ENCODE measurements at regions not wholly inside any gene's neighbourhood (a gene's known extent, or its start where the extent isn't known, plus 50 kb on each side); places are given as distances from the start of the nearest gene placed in this dataset.

DNA sequence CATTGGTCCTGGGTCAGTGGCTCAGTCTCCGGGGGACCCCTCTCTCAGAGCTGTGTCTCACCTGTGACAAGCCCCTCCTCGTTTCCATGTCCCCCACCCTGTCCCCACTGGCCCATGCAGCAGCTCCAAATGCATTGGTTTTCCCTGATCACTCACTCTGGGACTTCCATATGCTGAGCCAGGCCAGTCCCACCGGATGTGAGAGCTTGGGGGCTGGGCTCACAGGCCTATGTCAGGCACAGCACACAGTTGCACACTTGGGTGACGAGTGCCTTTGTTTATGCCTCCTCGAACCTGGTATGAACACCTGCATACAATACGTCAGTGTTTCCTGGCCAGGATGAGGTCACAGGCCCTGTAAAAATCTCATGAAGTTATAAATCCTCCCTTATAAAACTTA, 232.5 kb downstream of the TFCP2L1 start:
- TF ChIP-seq CTCF (IDR thresholded peaks at IDR 0.05; ENCODE audit: poor library complexity), result no peak
- Histone ChIP-seq H3K4me1 (ENCODE audit: insufficient read depth) (peaks cover 6% of the 10 kb centered on the region), H3K27me3 (peaks cover 4% of the 10 kb centered on the region), H3K27ac (peak overlapping the region; percentile 9), H2AFZ (no peak overlapping the region), H4K20me1 (ENCODE audit: insufficient read depth, poor library complexity, severe bottlenecking) (no peaks in the 10 kb centered on the region), H3K79me2 (no peaks in the 10 kb centered on the region), H3K9me3 (ENCODE audit: low read depth) (no peaks in the 10 kb centered on the region), H3K4me3 (no peak overlapping the region), H3K4me2 (no peak overlapping the region), H3K9me2 (replicated peaks; ENCODE audit: insufficient read depth) (no peaks in the 10 kb centered on the region), H3K36me3 (replicated peaks; ENCODE audit: insufficient read depth, low read depth) (no peaks in the 10 kb centered on the region)
- 78% methylated on average over 6 of the region's 6 CpGs for whole genome bisulfite sequencing (ENCODE audit: low lambda C conversion rate, missing lambda C conversion rate)
- no peak for DNase-seq (ENCODE audit: low spot score)

DNA sequence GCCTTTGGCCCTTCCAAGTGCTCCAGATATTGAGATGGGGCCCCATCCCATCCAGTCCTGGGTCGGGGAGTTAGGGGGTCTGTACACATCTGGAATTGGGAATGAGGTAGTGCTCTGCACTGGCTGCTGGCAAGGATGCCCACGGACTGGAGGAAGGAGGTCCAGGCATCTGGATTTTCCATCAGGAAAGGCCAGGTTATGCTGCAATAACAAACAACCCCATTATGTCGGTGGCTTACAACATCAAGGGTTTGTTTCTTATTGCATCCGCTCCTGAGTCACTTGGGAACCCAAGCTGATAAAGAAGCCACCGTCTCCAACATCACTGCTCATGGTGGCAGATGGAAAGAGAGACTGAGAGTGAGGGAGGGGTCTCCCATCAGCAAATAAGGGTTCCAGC, 229.9 kb downstream of the TFCP2L1 start:
- H3K9me2 ChIP-seq (replicated peaks; ENCODE audit: insufficient read depth), result no peaks in the 10 kb centered on the region
- no peaks in the 10 kb centered on the region for H4K20me1 ChIP-seq (ENCODE audit: insufficient read depth, poor library complexity, severe bottlenecking)
- H3K79me2 ChIP-seq, result no peaks in the 10 kb centered on the region
- no peaks in the 10 kb centered on the region for H3K36me3 ChIP-seq (replicated peaks; ENCODE audit: insufficient read depth, low read depth)
- TF ChIP-seq EZH2phosphoT487 (IDR thresholded peaks at IDR 0.05; ENCODE audit: low read depth, severe bottlenecking, unreplicated experiment), result no peak
- no peak for TF ChIP-seq CTCF (IDR thresholded peaks at IDR 0.05; ENCODE audit: poor library complexity)
- no peak for TF ChIP-seq EZH2 (IDR thresholded peaks at IDR 0.05; ENCODE audit: borderline replicate concordance)
- H3K4me3 ChIP-seq, result no peak overlapping the region
- no peak overlapping the region for H3K27ac ChIP-seq
- DNase-seq (ENCODE audit: low spot score), result no peak
- 92% methylated on average over 5 of the region's 5 CpGs for WGBS (ENCODE audit: low lambda C conversion rate, missing lambda C conversion rate)
- H3K4me1 ChIP-seq (ENCODE audit: insufficient read depth), result peaks cover 6% of the 10 kb centered on the region
- no peak overlapping the region for H2AFZ ChIP-seq
- H3K9me3 ChIP-seq (ENCODE audit: low read depth), result no peaks in the 10 kb centered on the region
- peaks cover 3% of the 10 kb centered on the region for H3K27me3 ChIP-seq
- H3K4me2 ChIP-seq, result no peak overlapping the region

GRCh38 chr2:121055501-121055900, 229.5 kb downstream of the TFCP2L1 start:
- Histone ChIP-seq H3K27ac (no peak overlapping the region), H3K36me3 (replicated peaks; ENCODE audit: insufficient read depth, low read depth) (no peaks in the 10 kb centered on the region), H3K4me2 (no peak overlapping the region), H3K4me3 (no peak overlapping the region), H2AFZ (no peak overlapping the region), H3K79me2 (no peaks in the 10 kb centered on the region), H4K20me1 (ENCODE audit: insufficient read depth, poor library complexity, severe bottlenecking) (no peaks in the 10 kb centered on the region), H3K27me3 (peaks cover 3% of the 10 kb centered on the region), H3K9me3 (ENCODE audit: low read depth) (no peaks in the 10 kb centered on the region), H3K4me1 (ENCODE audit: insufficient read depth) (peaks cover 6% of the 10 kb centered on the region), H3K9me2 (replicated peaks; ENCODE audit: insufficient read depth) (no peaks in the 10 kb centered on the region)
- no peak for TF ChIP-seq EZH2phosphoT487 (IDR thresholded peaks at IDR 0.05; ENCODE audit: low read depth, severe bottlenecking, unreplicated experiment)
- no peak for TF ChIP-seq CTCF (IDR thresholded peaks at IDR 0.05; ENCODE audit: poor library complexity)
- TF ChIP-seq EZH2 (IDR thresholded peaks at IDR 0.05; ENCODE audit: borderline replicate concordance), result no peak
- DNase-seq (ENCODE audit: low spot score), result no peak
- WGBS (ENCODE audit: low lambda C conversion rate, missing lambda C conversion rate), result 96% methylated on average over 4 of the region's 4 CpGs
